Breast epithelium (tissue), 3 donors: ENCODE measurements at regions not wholly inside any gene's neighbourhood (a gene's known extent, or its start where the extent isn't known, plus 50 kb on each side); places are given as distances from the start of the nearest gene placed in this dataset.

Experiments used
- POLR2A ChIP-seq: fragments of 450-650 bp; IDR thresholded peaks from one replicate; pipeline ENCODE4 v1.6.1; 2016; ENCODE audit warnings: antibody characterized with exemption, mild to moderate bottlenecking, moderate library complexity
- POLR2AphosphoS5 ChIP-seq, 3 donors: sonication (generic); formaldehyde crosslinking; IDR thresholded peaks; one replicate each; pipeline ENCODE4 v1.6.1; 2017; ENCODE audit warnings: antibody characterized with exemption in 3 of 3

DNA sequence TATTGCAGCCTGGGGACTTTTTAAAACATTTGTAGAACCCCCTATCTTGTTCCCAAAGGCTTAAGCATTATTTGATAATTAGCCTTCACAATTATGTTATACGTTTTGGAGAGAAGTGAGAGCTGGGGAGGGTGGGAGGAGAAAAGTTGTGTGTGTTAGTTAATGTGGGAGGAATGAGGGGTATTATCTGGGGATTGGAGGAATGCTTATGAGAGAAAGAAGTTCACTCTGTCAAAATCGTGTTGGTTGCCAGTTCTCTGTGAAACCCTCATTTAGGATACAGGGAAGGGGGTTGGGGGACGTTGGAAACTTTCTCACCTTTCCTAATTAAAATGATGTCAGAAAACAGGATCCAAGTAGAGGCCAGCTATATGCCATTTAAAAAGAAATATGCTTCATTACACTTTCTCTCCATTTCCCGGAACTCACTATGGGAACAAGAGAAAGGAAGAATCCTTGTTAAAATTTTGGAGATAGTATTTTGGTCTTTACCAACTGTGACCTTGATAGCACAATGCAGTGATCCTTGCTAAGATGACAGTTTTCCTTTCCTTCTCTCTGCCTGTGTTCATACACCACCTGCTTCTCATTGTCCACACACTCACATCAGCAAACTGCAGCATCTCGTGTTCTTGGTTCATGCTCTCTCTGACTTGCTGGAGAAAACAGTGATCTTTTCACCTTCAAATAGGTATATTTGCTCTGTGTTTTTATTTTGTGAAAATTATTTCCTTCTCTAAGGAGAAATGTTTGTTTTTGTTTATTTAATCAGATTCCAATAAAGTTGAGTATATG lies 336.7 kb upstream of the CLINT1 start:
- TF ChIP-seq POLR2AphosphoS5 (IDR thresholded peaks at IDR 0.05) (no peak), POLR2A (no peak)
